Astrocyte of the hippocampus (primary cell): ENCODE measurements at regions not wholly inside any gene's neighbourhood (a gene's known extent, or its start where the extent isn't known, plus 50 kb on each side); places are given as distances from the start of the nearest gene placed in this dataset.
"Not testable (repeated sequence)": the region's sequence is repeated elsewhere in the genome, so short reads cannot be mapped to it uniquely, and the experiment has no call there.

Experiments used
- DNase-seq: peaks from one replicate; pipeline ENCODE4 v3.0.0; 2011; ENCODE audit warnings: low read depth, low spot score

DNA sequence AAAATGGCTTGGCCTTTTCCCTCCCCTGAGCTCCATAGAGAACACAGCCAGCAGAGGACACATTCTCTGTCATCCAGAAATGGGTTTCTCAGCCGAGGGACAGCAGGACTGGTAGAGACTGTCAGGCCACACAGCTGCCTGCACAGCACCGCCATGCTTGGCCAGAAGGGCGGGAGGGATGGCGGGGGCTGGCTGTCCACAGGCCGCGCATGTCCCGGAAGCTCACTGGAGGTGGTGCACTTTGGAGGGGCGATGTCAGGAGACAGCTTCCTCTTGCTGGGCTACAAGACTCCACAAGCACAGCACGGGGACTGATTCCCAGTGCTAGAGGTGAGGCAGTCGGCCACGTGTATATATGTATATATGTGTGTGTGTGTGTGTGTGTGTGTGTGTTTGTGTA, 125.3 kb downstream of the GOLGA6L4 start:
- not testable (repeated sequence) for DNase-seq

DNA sequence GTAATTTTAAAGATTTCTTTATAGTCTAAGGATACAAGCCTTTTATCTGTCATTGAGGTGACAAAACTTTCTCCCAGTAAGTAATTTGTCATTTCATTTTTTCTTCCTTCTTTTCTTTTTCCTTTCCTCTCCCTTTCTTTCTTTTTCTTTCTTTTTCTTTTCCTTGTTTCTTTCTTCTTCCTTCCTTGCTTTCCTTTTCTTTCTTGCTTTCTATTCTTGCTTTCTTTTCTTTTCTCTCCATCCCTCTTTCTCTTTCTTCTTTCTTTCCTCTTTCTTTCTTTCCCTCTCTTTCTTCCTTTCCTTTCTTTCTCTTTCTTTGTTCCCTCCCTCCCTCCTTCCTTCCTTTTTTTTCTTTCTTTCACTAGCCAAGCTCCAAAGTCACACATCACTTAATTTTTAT, 148.8 kb downstream of the GOLGA6L4 start:
- DNase-seq, result not testable (repeated sequence)

DNA sequence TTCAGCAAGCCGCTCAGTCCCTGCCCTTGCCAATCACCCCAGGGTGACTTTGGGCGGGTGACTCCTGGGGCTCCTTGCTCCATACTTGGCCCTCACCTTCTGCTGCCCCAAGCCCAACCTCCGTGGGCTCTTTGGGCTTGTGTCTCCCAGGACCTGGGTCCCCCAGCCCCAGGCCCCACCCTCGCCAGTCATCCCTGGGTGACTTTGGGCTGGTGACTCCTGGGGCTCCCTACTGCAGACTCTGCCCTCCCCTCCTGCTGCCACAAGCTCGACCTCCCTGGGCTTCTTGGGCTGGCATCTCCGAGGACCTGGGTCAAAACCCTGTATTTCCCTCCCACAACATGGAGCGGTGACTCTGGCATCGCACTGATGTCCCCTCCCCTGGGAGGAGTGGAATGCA, 151.5 kb downstream of the GOLGA6L4 start:
- no peak for DNase-seq

DNA sequence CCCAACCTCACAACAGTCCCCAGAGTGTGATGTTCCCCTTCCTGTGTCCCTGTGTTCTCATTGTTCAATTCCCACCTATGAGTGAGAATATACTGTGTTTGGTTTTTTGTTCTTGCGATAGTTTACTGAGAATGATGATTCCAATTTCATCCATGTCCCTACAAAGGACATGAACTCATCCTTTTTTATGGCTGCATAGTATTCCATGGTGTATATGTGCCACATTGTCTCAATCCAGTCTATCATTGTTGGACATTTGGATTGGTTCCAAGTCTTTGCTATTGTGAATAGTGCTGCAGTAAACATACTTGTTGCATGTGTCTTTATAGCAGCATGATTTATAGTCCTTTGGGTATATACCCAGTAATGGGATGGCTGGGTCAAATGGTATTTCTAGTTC, 152.6 kb downstream of the GOLGA6L4 start:
- DNase-seq, result not testable (repeated sequence)

DNA sequence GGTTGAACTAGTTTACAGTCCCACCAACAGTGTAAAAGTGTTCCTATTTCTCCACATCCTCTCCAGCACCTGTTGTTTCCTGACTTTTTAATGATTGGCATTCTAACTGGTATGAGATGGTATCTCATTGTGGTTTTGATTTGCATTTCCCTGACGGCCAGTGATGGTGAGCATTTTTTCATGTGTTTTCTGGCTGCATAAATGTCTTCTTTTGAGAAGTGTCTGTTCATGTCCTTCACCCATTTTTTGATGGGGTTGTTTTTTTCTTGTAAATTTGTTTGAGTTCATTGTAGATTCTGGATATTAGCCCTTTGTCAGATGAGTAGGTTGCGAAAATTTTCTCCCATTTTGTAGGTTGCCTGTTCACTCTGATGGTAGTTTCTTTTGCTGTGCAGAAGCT, 153.1 kb downstream of the GOLGA6L4 start:
- not testable (repeated sequence) for DNase-seq

DNA sequence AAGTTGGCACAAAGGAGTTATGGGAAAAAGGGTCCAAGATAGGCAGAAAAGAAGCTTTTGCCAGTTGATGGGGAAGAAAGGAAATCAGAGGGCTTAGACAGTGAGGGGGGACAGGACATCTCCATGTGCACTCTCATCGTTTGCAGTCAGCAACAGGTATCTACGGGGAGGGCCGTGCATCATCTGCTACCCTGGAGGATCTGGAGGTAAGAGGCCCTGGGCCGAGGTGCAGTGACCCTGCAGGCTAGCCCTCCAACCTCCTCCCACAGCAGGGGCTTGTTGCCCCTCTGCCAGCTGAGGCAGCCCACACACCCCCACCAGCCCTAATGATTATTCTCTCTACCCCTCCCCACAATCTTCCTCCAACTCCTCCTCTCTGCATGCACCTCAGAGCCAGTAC, 154.8 kb downstream of the GOLGA6L4 start:
- not testable (repeated sequence) for DNase-seq

DNA sequence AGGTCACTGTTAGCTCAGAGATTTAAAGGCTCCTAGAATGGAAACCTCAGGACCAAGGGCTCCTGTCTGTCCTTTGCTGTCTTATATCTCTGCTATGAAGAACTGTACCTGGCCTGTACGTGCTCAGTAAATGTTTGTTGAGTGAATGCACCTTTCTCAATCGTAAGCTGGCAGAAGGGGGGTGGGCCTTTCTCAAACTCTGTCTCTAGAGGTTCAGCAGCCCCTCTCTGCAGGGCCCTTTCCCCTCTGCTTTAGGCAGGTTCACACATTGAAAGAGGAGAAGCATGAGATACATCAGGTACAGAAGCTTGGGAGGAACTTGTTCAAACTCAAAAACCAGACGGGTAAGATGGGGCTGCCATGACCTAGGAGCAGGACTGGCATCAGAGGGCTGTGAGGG, 155.6 kb downstream of the GOLGA6L4 start:
- DNase-seq, result no peak

DNA sequence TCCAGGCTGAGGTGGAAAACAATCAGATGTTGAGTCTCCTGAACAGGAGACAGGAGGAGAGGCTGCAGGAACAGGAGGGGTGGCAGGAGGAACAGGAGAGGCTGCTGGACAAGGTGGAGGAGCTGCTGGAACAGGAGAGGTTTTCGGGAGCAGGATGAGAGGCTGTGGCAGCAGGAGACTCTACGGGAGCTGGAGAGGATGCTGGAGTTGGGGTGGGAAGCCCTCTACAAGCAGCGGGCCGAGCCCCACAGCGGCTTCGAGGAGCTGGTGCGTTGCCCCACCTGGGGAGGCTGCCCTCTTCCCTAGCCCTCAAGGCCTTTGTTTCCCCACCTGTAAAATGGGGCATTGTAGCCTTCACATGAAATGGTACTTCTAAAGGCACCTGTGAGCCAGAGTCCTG, 156.4 kb downstream of the GOLGA6L4 start:
- DNase-seq, result not testable (repeated sequence)

DNA sequence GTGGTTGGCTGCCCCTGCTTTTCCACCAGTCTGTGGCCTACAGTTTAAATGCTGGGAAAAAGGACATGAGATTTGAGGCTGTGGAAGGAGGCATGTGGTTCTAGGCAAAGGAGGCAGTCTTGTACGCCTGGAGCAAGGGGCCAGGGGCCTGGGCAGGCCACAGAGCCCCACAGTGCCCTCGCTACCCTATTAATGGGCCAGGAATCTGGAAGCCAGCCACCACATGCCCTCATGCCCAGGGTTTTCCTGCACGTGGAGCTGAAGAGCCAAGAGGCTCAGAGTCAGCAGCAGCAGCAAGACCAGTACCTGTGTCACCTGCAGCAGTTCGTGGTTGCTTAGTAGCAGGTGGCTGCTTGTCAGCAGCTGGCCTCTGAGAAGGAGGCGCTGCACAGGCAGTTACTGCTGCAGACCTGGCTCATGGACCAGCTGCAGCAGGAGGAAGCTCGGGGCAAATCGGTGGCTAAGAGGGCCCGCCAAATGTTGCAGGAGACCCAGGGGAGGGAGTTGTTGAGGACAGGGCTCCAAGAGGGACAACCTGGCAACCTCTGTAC, 157.9 kb downstream of the GOLGA6L4 start:
- DNase-seq, result not testable (repeated sequence)

DNA sequence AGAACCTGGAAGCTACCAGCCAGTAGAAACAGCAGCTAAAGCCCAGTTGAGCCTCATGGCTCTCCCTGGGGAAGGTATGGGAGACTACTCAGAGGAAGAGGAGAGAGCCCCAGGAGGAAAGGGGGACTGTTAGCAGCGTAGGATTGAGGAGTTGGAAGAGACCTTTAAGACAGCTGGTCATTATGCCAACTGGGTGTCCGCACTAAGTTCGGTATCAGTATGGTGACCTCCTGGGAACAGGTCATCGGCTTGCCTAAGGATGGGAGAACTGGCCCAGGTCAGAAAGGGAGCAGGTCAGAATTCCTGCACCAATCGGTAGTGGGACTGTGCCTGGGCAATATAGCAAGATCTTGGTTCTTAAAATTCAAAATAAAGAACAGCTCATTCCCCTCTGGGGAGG, 158.4 kb downstream of the GOLGA6L4 start:
- DNase-seq, result not testable (repeated sequence)

DNA sequence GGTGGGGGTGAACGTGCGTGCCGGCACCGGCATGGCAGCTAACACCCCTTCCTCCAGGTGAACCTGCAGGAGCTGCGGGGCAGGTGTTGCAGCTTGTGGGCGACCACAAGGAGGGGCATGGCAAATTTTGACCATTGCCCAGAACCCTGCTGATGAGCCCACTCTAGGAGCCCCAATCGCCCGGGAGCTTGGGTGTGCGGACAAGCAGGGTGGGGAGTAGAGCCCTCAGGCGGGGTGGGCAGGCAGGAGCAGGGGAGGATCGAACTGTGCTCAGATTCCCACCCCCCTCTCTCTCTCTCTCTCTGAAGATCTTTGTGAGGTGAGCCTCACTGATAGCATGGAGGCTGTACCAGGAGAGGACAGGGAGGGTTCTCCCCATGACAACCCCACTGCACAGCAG, 159.8 kb downstream of the GOLGA6L4 start:
- DNase-seq, result not testable (repeated sequence)

DNA sequence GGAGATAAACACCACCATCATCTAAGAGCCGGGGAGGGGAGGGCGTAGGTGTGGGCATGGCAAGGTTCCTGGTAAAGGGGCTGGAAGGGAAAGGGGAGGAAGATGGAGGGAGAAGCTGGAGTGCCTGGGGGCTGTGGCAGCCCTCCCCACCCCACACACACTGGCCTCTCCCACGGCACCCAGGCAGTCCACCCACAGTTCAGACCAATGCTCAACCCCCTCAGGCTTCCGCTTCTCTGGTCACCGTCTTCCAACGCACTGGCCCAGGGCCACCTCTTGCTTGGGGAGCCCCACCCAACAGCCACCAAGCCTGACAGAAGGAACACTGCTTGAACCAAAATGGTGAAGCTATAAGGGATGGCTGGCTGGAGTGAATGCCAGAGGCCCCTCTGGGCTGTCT, 160.3 kb downstream of the GOLGA6L4 start:
- not testable (repeated sequence) for DNase-seq

DNA sequence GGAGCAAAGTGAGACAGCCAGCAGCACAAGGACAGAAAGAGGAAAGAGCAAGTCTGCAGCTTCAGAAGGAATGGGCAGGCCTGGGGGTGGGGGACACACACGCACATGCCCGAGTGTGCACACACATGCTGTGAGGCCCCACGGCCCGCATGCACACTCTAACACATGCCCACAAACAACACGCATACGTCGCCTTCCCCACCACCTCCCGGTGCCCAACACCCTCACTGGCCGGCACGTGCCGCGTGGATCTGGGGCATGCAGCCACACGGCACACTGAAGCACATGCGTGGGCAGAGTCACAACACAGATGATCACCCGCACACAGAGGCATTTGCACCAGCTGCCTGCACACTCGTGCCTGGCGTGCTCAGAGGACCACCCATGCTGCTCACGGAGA, 161.5 kb downstream of the GOLGA6L4 start:
- not testable (repeated sequence) for DNase-seq

DNA sequence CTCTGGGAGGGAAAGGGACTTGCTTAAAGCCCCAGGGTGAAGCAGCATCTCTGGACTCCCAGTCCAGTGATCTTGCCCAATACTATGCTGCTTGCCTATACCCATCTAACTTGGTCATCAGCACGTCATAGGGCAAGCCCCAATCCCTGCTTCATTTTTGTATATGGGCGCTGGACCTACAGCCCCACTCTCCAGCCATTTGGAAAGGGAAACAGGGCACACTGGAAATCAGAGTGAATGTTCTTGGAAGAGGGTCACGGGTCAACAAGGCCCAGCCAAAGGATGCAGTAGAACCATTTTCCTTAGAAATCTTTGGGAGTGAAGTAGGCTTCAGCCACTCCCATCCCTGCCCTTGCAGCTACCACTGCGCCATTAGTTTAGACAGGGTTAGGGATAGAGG, 162.5 kb downstream of the GOLGA6L4 start:
- DNase-seq, result not testable (repeated sequence)

DNA sequence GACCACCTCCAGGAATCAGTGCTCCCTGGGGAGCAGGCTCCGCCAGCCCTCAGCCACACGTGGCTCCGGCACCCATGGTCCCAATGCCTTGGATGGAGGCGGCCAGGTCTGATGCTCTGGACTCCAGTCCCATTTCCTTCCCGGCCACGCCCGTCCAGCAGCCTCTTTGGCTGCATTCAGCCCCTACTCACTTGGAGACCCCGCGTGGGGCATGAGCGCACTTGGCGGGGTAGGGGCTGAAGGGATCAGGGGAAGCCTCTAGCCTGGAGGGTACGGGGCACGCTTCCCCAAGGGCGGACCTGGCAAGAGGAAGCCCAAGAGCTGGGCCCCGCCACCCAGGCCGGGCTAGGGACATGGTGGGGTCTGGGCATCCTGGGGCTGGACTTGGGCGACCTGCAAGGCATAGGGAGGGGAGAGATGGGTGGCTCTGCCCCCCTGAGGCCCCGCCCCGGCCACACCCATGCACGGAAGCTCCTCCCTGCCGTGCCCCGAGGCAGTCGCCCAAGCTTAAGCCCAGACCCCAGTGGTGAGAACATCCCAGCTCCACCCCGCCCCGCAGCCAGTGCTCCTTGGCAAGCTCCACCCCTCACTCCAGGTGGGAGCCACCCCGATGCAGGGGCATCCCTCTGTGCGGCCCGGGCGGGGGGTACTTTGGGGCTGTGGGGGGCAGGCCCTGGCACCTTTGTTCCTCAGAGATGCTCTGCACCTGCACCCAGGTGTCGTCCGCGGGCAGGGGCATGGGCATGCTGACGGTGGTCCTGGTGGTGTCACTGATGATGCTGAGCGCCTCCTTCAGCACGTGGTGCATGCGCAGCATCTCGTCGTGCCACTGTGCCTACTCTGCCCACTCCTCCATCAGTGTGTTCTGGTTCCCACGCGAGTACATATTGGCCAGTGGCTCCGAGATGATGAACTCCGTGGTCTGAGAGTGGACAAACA, 163.5 kb downstream of the GOLGA6L4 start:
- DNase-seq, result no peak

DNA sequence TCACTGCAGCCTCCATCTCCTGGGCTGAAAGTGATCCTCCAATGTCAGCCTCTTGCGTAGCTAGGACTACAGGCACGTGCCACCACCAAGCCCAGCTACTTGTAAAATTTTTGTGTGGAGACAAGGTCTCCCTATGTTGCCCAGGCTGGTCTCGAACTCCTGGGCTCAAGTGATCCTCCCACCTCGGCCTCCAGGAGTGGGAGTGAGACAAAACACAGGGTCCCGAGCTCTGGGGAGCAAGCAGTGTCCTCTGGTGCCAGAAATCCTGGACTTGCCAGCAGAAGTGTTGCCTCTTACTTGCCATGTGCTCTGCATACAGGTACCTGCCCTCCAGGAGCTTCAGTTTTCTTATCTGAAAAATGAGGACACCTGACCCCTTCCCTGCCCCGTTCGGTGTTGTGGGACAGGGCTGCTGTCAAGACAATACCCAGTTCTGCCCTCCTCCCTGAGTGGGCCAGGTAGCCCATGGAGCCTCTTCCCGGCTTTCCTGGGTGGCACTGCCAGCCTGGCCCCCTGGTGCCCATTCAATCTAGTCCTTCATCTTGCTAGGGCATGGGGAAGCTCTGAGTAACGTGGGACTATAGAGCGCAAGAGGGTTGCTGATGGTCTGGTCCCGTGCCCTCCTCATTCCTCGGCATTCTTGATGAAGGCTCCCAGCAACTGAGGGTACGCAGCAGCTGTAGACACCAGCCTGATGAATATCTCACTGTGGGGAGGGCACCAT, 164.6 kb downstream of the GOLGA6L4 start:
- DNase-seq, result no peak

DNA sequence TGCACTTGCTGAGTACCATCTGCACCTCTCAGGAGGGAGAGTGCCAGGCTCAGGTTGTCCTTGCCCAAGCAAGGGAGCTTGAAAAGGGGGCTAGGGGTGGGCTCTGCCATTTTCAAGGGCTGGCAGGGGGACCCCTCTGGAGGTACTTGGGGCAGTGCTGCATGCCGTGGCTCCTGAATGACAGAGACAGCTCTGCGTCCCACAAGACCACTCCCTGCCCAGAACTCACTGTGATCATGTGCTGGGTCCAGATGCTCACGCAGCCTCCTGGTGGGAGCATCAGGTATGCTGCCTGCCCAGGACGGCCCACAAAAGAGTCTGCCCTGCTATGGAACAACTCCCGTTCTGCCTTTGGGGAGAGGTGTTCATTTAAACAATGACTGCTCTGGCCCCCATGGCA, 165.2 kb downstream of the GOLGA6L4 start:
- DNase-seq, result no peak

DNA sequence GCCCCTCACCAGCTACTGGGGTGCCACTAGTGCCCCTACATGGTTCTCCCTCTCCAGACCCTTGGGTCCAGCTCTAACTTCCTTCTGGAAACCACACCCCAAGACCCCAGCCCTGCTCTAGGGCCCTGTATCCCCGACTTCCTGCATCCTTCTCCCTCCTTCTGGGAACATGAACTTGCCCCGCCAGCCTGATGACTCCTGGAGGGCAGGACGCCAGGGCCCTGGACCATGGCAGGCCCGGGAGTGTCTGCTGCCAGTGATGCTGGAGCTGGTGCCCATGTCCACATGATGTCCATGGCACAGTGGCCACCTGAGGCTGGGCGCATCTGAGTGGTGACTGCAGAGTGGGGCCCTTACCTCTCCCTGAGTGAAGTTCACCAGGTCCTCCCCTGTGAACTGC, 165.9 kb downstream of the GOLGA6L4 start:
- not testable (repeated sequence) for DNase-seq

DNA sequence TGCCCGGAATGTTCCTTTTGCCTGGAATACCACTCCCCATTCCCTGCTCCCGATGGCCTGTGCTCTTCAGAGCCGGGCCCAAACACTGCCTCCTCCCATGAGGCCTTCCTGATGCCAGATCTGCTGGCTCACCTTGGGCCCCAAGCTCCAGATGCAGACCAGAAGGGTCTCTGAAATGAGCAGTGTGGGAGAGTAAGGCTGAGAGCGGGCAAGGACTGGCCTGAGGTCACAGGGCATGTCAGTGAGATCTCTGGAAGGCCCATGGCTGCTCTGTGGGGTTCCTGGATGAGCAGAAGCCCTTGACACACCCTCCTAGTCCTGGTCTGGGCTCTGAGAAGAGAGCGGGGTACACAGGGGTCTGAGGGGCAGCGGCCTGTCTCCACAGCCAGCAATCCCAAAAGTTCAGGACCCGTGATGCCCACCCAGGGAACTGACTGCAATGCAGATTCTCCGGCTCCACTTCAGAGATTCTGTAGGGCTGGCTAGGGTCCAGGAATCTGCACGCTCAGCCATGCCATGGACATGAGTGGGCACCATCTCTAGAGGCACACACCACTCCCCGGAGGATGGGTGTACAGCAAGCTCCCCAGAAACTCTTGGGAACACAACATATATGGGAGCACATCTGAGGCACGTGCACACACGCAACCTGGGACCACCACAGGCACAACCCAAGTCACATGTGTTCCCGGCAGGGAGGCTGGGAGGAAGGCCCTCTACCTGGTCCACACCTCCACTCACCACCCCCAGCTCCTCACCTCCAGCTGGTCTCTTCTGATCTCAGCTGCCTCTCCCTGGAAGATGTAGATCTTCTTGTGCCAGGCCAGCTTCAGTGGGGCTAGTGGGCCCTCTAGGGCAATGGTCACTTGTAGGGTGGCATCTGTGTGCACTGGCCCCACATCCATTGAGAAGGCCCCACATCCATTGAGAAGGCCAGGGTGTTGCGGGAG, 166.6 kb downstream of the GOLGA6L4 start:
- not testable (repeated sequence) for DNase-seq

DNA sequence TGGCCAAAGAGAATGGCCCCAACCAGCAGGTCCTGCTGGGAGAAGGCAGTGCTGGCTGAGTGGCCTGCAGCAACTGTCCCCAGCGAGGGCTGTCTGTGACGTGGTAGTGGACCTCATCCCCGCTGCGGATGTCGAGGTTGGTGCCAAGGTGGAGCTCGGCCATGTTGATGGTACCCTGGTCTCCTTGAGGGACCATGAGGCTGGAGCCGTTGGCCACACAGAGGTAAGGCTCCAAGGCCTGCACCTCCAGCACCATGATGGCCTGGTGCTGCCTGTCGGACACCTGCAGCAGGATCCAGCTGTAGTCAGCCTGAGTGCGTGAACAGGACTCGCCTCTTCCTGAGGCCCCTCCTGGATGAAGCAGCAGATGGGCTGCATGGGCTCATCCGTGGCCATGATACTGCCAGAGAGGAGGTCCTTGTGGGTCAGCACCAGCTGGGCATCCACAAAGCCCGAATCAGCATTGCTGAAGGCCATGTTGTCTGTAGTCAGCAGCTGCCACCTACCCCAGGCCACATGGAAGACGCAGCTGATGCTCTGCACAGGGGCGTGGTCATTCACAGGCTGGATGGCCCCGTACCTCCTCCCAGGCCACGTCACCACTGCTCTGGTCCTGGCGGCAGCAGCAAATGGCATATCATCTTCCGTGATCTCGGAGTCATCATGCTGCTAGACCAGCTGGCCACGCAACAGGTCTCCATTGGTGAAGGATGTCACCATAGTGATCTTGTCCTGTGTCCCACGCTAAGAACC, 167.5 kb downstream of the GOLGA6L4 start:
- no peak for DNase-seq

DNA sequence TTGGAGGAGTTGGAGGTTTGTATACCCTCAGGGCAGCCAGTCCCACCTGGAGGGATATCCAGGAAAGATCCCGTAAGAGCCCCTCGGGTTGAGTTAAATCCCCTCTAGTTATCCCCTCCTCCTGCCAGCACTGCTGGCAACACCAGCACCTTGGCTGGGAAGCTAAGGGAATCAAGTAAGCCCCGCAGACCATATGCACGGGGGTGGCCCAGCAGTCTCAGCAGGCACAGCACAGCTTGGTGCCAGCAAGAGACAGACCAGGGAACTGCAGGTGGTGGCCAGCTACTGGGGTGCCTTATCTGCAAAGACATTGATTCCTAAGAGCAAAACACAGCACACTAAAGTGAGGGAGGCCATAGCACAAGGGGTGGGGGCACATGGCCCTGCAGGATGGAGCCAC, 173.8 kb downstream of the GOLGA6L4 start:
- not testable (repeated sequence) for DNase-seq
